Activated CD8-positive, alpha-beta T cell treated with anti-CD3 and anti-CD28 coated beads for 36 hours (primary cell): ENCODE measurements at regions not wholly inside any gene's neighbourhood (a gene's known extent, or its start where the extent isn't known, plus 50 kb on each side); places are given as distances from the start of the nearest gene placed in this dataset.

Experiments used
- ATAC-seq: fragments of 200-7000 bp; cut with Tn5 transposase; one replicate; pipeline ENCODE4 v1.10.0; 2021; ENCODE audit warnings: mild to moderate bottlenecking, moderate library complexity
- CTCF ChIA-PET: fragments of 350-600 bp; sonication (Branson Sonifier 250); formaldehyde crosslinking; loops from one replicate; lab custom pipeline; 2021; ENCODE audit warnings: antibody characterized with exemption; lab: Charles Lee
- POLR2A ChIA-PET: fragments of 350-600 bp; sonication (Branson Sonifier 250); formaldehyde crosslinking; loops from one replicate; lab custom pipeline; 2021; ENCODE audit warnings: antibody characterized with exemption; lab: Charles Lee
- DNase-seq: peaks from one replicate; pipeline ENCODE4 v3.0.0-alpha.2; 2020
- H3K27ac Mint-ChIP-seq: one replicate; pipeline ENCODE4 v1.8.0; 2021; ENCODE audit warnings: mild to moderate bottlenecking, mixed read lengths
- H3K27me3 Mint-ChIP-seq: one replicate; pipeline ENCODE4 v1.8.0; 2021; ENCODE audit warnings: mixed read lengths
- H3K36me3 Mint-ChIP-seq: one replicate; pipeline ENCODE4 v1.8.0; 2021; ENCODE audit warnings: low read depth, mixed read lengths
- H3K4me1 Mint-ChIP-seq: one replicate; pipeline ENCODE4 v1.8.0; 2021; ENCODE audit warnings: low read depth, mixed read lengths
- H3K4me3 Mint-ChIP-seq: one replicate; pipeline ENCODE4 v1.8.0; 2021; ENCODE audit warnings: mild to moderate bottlenecking, moderate library complexity, mixed read lengths
- H3K9me3 Mint-ChIP-seq: one replicate; pipeline ENCODE4 v1.8.0; 2021; ENCODE audit warnings: mixed read lengths
- intact Hi-C: fragments of 100-400 bp; cut with micrococcal nuclease; formaldehyde crosslinking; loops from one replicate; pipeline ENCODE4 v1.10.0; 2022
- TF ChIP-seq, protein P1 (sequence below): fragments of 200-600 bp; IDR thresholded peaks from one replicate; pipeline ENCODE4 v1.8.0; 2022; ENCODE audit warnings: antibody characterized with exemption, mild to moderate bottlenecking

DNA sequence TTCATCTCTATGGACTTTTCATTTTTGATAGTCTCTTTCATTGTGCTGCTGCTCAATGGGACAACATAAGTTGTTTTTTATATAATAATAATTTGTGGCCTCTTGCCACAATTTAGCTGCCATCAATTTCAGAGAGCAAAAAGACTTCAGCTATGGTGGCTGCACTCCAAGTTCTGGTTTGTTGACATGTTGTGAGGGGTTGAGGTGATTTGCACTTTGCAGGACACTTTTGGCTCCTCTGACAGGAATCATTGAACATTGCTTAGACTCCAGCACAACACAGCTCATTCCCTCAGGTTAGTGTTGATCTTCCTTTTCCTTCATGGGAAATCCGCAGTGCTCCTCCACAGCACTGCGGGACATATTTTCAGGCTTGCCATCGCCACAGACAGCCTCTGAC lies 725.4 kb upstream of the TSPY4 start:
- TF ChIP-seq, protein P1, sequence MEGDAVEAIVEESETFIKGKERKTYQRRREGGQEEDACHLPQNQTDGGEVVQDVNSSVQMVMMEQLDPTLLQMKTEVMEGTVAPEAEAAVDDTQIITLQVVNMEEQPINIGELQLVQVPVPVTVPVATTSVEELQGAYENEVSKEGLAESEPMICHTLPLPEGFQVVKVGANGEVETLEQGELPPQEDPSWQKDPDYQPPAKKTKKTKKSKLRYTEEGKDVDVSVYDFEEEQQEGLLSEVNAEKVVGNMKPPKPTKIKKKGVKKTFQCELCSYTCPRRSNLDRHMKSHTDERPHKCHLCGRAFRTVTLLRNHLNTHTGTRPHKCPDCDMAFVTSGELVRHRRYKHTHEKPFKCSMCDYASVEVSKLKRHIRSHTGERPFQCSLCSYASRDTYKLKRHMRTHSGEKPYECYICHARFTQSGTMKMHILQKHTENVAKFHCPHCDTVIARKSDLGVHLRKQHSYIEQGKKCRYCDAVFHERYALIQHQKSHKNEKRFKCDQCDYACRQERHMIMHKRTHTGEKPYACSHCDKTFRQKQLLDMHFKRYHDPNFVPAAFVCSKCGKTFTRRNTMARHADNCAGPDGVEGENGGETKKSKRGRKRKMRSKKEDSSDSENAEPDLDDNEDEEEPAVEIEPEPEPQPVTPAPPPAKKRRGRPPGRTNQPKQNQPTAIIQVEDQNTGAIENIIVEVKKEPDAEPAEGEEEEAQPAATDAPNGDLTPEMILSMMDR = no peak
- Mint-ChIP-seq H3K9me3 (no peaks in the 10 kb centered on the region), H3K36me3 (no peaks in the 10 kb centered on the region), H3K27me3 (no peaks in the 10 kb centered on the region), H3K4me1 (no peaks in the 10 kb centered on the region), H3K27ac (no peak overlapping the region), H3K4me3 (no peak overlapping the region)
- DNase-seq (no peak), ATAC-seq (no peak)
- ChIA-PET CTCF (no interaction called here), POLR2A (no interaction called here)
- intact Hi-C loops = no loop called here

DNA sequence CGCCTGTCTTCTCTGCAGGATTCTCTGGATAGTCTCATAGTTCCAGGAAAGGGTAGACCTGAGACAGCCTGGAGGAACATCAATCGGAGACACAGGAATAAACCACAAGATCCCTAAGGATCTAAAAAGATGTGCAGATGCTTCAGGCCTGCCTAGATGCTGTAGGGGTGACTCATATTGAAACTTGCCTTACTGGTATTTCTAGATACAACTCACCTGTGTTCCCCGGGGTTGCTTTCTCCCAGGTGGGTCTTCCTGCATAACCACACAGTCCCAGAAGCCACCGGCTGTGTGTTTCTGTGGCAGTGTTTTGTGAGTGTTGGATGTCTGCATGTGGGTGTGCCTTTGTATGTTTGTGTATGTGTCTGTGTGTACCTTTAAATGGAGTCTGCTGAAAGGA lies 719.0 kb upstream of the TSPY4 start:
- Mint-ChIP-seq H3K27me3 (no peaks in the 10 kb centered on the region), H3K9me3 (no peaks in the 10 kb centered on the region), H3K4me1 (no peaks in the 10 kb centered on the region), H3K36me3 (no peaks in the 10 kb centered on the region), H3K27ac (no peak overlapping the region), H3K4me3 (no peak overlapping the region)
- ATAC-seq = no peak
- POLR2A ChIA-PET = no interaction called here
- TF ChIP-seq, protein P1 = no peak
- CTCF ChIA-PET = no interaction called here
- intact Hi-C loops = no loop called here
- DNase-seq = no peak

DNA sequence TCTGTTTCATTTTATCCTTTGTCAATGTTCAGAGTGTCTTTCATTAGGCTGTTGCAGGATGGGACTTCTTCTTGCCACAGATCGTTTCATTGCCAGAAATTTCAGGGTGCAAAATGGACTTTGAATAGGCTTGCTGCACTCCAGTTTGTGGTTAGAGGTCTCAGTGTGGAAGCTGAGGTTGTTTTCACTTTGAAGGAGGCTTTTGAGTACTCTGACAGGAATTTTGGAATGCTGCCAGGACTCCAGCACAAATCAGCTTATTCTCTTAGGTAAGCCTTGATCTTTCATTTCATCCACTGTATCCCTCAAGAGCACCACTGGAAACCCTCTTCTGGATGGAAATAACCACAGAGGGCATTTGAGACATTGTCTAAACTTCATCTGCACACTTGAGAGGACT lies 715.1 kb upstream of the TSPY4 start:
- TF ChIP-seq, protein P1 = no peak
- Mint-ChIP-seq H3K27ac (no peak overlapping the region), H3K4me3 (no peak overlapping the region), H3K9me3 (no peaks in the 10 kb centered on the region), H3K36me3 (no peaks in the 10 kb centered on the region), H3K4me1 (no peaks in the 10 kb centered on the region), H3K27me3 (no peaks in the 10 kb centered on the region)
- ChIA-PET POLR2A (no interaction called here), CTCF (no interaction called here)
- DNase-seq (no peak), ATAC-seq (no peak)
- intact Hi-C loops = no loop called here

DNA sequence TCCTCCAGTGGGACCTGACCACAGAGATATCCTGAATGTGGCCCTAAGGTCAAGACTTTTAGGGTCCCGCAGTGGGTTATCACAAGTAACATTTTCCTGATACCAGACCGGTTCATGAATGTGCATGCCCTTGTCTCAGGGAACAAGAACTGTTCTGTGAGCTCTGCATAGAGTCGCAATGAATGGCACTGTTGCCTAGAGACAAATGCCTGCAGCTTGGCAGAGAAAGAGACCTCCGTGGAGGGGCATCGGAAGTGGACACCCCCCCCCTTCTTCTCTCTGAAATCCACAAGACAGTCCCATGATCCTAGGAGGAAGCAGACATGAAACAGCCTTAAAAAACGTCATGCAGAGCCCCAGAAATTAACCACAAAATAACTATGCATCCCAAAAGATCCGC lies 714.4 kb upstream of the TSPY4 start:
- intact Hi-C loops = no loop called here
- ATAC-seq (no peak), DNase-seq (no peak)
- CTCF ChIA-PET = no interaction called here
- Mint-ChIP-seq H3K36me3 (no peaks in the 10 kb centered on the region), H3K27ac (no peak overlapping the region), H3K4me3 (no peak overlapping the region), H3K9me3 (no peaks in the 10 kb centered on the region), H3K27me3 (no peaks in the 10 kb centered on the region), H3K4me1 (no peaks in the 10 kb centered on the region)
- POLR2A ChIA-PET = no interaction called here
- TF ChIP-seq, protein P1 = no peak

DNA sequence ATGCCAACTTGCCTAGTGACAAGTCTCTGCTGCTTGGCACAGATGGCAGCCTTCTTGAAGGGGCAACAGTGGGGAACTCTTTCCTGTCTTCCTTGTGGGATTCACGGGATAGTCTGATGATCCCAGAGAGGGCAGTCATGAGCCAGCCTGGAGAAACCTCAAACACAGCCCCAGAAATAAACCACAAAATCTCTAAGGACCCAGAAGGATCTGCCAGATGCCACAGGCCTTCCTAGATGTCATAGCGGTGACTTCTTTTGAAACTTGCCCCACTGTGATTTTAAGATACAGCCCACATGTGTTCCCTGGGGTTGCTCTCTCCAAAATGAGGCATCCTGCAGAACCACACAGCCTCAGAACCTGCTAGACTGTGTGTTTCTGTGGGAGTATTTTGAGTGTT lies 707.6 kb upstream of the TSPY4 start:
- intact Hi-C loops = no loop called here
- Mint-ChIP-seq H3K4me1 (no peaks in the 10 kb centered on the region), H3K4me3 (no peak overlapping the region), H3K9me3 (no peaks in the 10 kb centered on the region), H3K27me3 (no peaks in the 10 kb centered on the region), H3K36me3 (no peaks in the 10 kb centered on the region), H3K27ac (no peak overlapping the region)
- ATAC-seq (no peak), DNase-seq (no peak)
- POLR2A ChIA-PET = no interaction called here
- CTCF ChIA-PET = no interaction called here
- TF ChIP-seq, protein P1 = no peak
